SK-N-MC (cell line): ENCODE measurements at regions not wholly inside any gene's neighbourhood (a gene's known extent, or its start where the extent isn't known, plus 50 kb on each side); places are given as distances from the start of the nearest gene placed in this dataset.
"Not testable (repeated sequence)": the region's sequence is repeated elsewhere in the genome, so short reads cannot be mapped to it uniquely, and the experiment has no call there.

Experiments used
- DNase-seq: peaks from one replicate; pipeline ENCODE4 v3.0.0-alpha.2; 2011; ENCODE audit warnings: low read depth, low spot score
- H3K27ac ChIP-seq: fragments of 200-600 bp; sonication (generic); 2 replicates; pipeline ENCODE4 v1.5.1; 2016; ENCODE audit warnings: mixed run types
- H3K36me3 ChIP-seq: fragments of 200-600 bp; sonication (generic); 2 replicates; pipeline ENCODE4 v1.6.1; 2017; ENCODE audit warnings: antibody characterized with exemption, low read length, mixed read lengths; ENCODE audit not compliant: insufficient read depth
- H3K4me3 ChIP-seq: fragments of 200-600 bp; sonication (generic); 2 replicates; pipeline ENCODE4 v1.5.1; 2016
- H3K9ac ChIP-seq: fragments of 200-600 bp; sonication (generic); 2 replicates; pipeline ENCODE4 v1.8.0; 2017; ENCODE audit warnings: mixed run types, mixed read lengths; ENCODE audit not compliant: insufficient read length
- H3K9me3 ChIP-seq: fragments of 200-600 bp; sonication (generic); 2 replicates; pipeline ENCODE4 v1.6.1; 2017; ENCODE audit warnings: low read depth, mild to moderate bottlenecking, antibody characterized with exemption, low read length, moderate library complexity, mixed read lengths
- EZH2 ChIP-seq: fragments of 200-600 bp; sonication (generic); IDR thresholded peaks from one replicate; pipeline ENCODE4 v1.6.1; 2017; ENCODE audit warnings: antibody characterized with exemption
- FOXP2 ChIP-seq: optimal IDR thresholded peaks from 2 replicates; pipeline ENCODE3; 2011; ENCODE audit warnings: mild to moderate bottlenecking, moderate library complexity; ENCODE audit not compliant: insufficient read depth; ENCODE audit errors: extremely low read length, control extremely low read depth
- POLR2AphosphoS5 ChIP-seq: IDR thresholded peaks from 2 replicates; pipeline ENCODE4 v1.6.1; 2012; ENCODE audit warnings: mild to moderate bottlenecking, low read depth, low read length, borderline replicate concordance

GRCh38 chr14:89674240-89674639 lies 257.2 kb upstream of the FOXN3 start:
- no peak overlapping the region for H3K27ac ChIP-seq
- H3K9me3 ChIP-seq: no peaks in the 10 kb centered on the region
- no peaks in the 10 kb centered on the region for H3K36me3 ChIP-seq
- no peak for DNase-seq
- H3K4me3 ChIP-seq: no peak overlapping the region
- no peak overlapping the region for H3K9ac ChIP-seq
- TF ChIP-seq FOXP2 (no peak), POLR2AphosphoS5 (no peak), EZH2 (no peak)

- Histone ChIP-seq H3K27ac (no peak overlapping the region), H3K4me3 (no peak overlapping the region), H3K36me3 (no peaks in the 10 kb centered on the region), H3K9me3 (no peaks in the 10 kb centered on the region), H3K9ac (no peak overlapping the region)
- TF ChIP-seq EZH2: no peak
- no peak for TF ChIP-seq FOXP2
- no peak for TF ChIP-seq POLR2AphosphoS5
- no peak for DNase-seq
Observed at GRCh38 chr14:89673512-89674225, 256.6 kb upstream of the FOXN3 start.

- Histone ChIP-seq H3K9me3 (no peaks in the 10 kb centered on the region), H3K9ac (no peak overlapping the region), H3K36me3 (no peaks in the 10 kb centered on the region), H3K4me3 (no peak overlapping the region), H3K27ac (no peak overlapping the region)
- TF ChIP-seq EZH2 (no peak), POLR2AphosphoS5 (no peak), FOXP2 (no peak)
- DNase-seq: peak; percentile 6
Observed at GRCh38 chr14:89672636-89673511, 255.8 kb upstream of the FOXN3 start.

- H3K27ac ChIP-seq: no peak overlapping the region
- no peak overlapping the region for H3K9ac ChIP-seq
- no peak for TF ChIP-seq EZH2
- no peak for TF ChIP-seq POLR2AphosphoS5
- no peaks in the 10 kb centered on the region for H3K36me3 ChIP-seq
- no peaks in the 10 kb centered on the region for H3K9me3 ChIP-seq
- no peak overlapping the region for H3K4me3 ChIP-seq
- no peak for DNase-seq
Observed at GRCh38 chr14:89669193-89669592, 252.2 kb upstream of the FOXN3 start.

GRCh38 chr14:89667983-89668382 lies 250.9 kb upstream of the FOXN3 start:
- no peak overlapping the region for H3K4me3 ChIP-seq
- no peaks in the 10 kb centered on the region for H3K36me3 ChIP-seq
- TF ChIP-seq FOXP2 (no peak), POLR2AphosphoS5 (no peak), EZH2 (no peak)
- no peak overlapping the region for H3K27ac ChIP-seq
- no peak overlapping the region for H3K9ac ChIP-seq
- DNase-seq: no peak
- H3K9me3 ChIP-seq: no peaks in the 10 kb centered on the region

GRCh38 chr14:89665300-89666081 lies 248.5 kb upstream of the FOXN3 start:
- not testable (repeated sequence) for H3K27ac ChIP-seq, H3K9ac ChIP-seq, H3K4me3 ChIP-seq, DNase-seq, H3K36me3 ChIP-seq, H3K9me3 ChIP-seq

GRCh38 chr14:89661392-89661791 lies 244.4 kb upstream of the FOXN3 start:
- no peak for TF ChIP-seq POLR2AphosphoS5
- TF ChIP-seq FOXP2: no peak
- no peak for TF ChIP-seq EZH2
- no peak for DNase-seq
- Histone ChIP-seq H3K4me3 (no peak overlapping the region), H3K9ac (no peak overlapping the region), H3K9me3 (no peaks in the 10 kb centered on the region), H3K27ac (no peak overlapping the region), H3K36me3 (no peaks in the 10 kb centered on the region)

GRCh38 chr14:89660625-89661233 lies 243.7 kb upstream of the FOXN3 start:
- H3K36me3 ChIP-seq, H3K27ac ChIP-seq, H3K9ac ChIP-seq, H3K9me3 ChIP-seq, DNase-seq, H3K4me3 ChIP-seq: not testable (repeated sequence)
